ENCODE measurements at regions not wholly inside any gene's neighbourhood (a gene's known extent, or its start where the extent isn't known, plus 50 kb on each side); places are given as distances from the start of the nearest gene placed in this dataset.

GRCh38 chr20:11368499-11368898 is 549.2 kb upstream of the BTBD3 start:
- Histone ChIP-seq H2AFZ (ENCODE audit: low read length) (no peak overlapping the region), H3K4me1 (ENCODE audit: insufficient read depth, low read length) (no peaks in the 10 kb centered on the region), H3K4me2 (ENCODE audit: low read depth, low read length) (no peak overlapping the region), H4K20me1 (ENCODE audit: insufficient read depth, low read length) (no peaks in the 10 kb centered on the region), H3K4me3 (replicated peaks in 1 of 3; ENCODE audit: insufficient read depth in 1 of 3, low read depth in 2 of 3, low read length in 3 of 3) (no peak overlapping the region), H3K27ac (ENCODE audit: extremely low read length, insufficient read depth, low read length) (no peak overlapping the region), H3K36me3 (replicated peaks in 1 of 2; ENCODE audit: control insufficient read depth in 1 of 2, insufficient read depth in 2 of 2, low read length in 2 of 2) (no peaks in the 10 kb centered on the region), H3K9ac (ENCODE audit: insufficient read depth, low read depth, low read length) (no peak overlapping the region), H3K79me2 (ENCODE audit: insufficient read depth, low read length) (no peaks in the 10 kb centered on the region), H3K9me3 (ENCODE audit: low read length) (no peaks in the 10 kb centered on the region), H3K27me3 (ENCODE audit: control insufficient read depth in 1 of 2, insufficient read depth in 2 of 2, low read length in 2 of 2) (no peaks in the 10 kb centered on the region)
- in situ Hi-C loops (cut with HindIII; ENCODE audit: extremely low pct_ligation_motif_present, low pct_unique_long_range_greater_than_20kb) (no loop called here), intact Hi-C loops (cut with micrococcal nuclease; ENCODE audit: unreplicated experiment) (no loop called here)
- TF ChIP-seq CBFB (CRISPR knock-in tag; IDR thresholded peaks at IDR 0.05) (no peak), ZNF335 (CRISPR knock-in tag; IDR thresholded peaks at IDR 0.05) (no peak), ZBTB37 (CRISPR knock-in tag; IDR thresholded peaks at IDR 0.05) (no peak), ZNF563 (CRISPR knock-in tag; IDR thresholded peaks at IDR 0.05) (no peak)
- no TSS peak for BruUV-seq (replicated peaks)
- no peak for DNase-seq (ENCODE audit: low spot score)
- ChIA-PET CTCF (ENCODE audit: low intra/inter-chr PET ratio, low total read pairs) (no interaction called here), POLR2A (no interaction called here)
- 4% methylated on average over 4 of the region's 4 CpGs for WGBS (ENCODE audit: low lambda C conversion rate)
- FAIRE-seq, result no peak
- no peak for ATAC-seq

GRCh38 chr20:11368965-11369711 is 548.6 kb upstream of the BTBD3 start:
- POLR2A ChIA-PET, result no interaction called here
- ATAC-seq (no peak), FAIRE-seq (peak; percentile 44), DNase-seq (ENCODE audit: low spot score) (no peak)
- Histone ChIP-seq H3K4me2 (ENCODE audit: low read depth, low read length) (no peak overlapping the region), H3K4me3 (replicated peaks in 1 of 3; ENCODE audit: insufficient read depth in 1 of 3, low read depth in 2 of 3, low read length in 3 of 3) (no peak overlapping the region), H3K9ac (ENCODE audit: insufficient read depth, low read depth, low read length) (no peak overlapping the region), H3K9me3 (ENCODE audit: low read length) (no peaks in the 10 kb centered on the region), H3K4me1 (ENCODE audit: insufficient read depth, low read length) (no peaks in the 10 kb centered on the region), H2AFZ (ENCODE audit: low read length) (no peak overlapping the region), H3K79me2 (ENCODE audit: insufficient read depth, low read length) (no peaks in the 10 kb centered on the region), H3K27me3 (ENCODE audit: control insufficient read depth in 1 of 2, insufficient read depth in 2 of 2, low read length in 2 of 2) (no peaks in the 10 kb centered on the region), H4K20me1 (ENCODE audit: insufficient read depth, low read length) (no peaks in the 10 kb centered on the region), H3K27ac (ENCODE audit: extremely low read length, insufficient read depth, low read length) (no peak overlapping the region), H3K36me3 (replicated peaks in 1 of 2; ENCODE audit: control insufficient read depth in 1 of 2, insufficient read depth in 2 of 2, low read length in 2 of 2) (no peaks in the 10 kb centered on the region)
- 55% methylated on average over 12 of the region's 12 CpGs for WGBS (ENCODE audit: low lambda C conversion rate)
- CTCF ChIA-PET (ENCODE audit: low intra/inter-chr PET ratio, low total read pairs), result no interaction called here
- intact Hi-C loops (cut with micrococcal nuclease; ENCODE audit: unreplicated experiment) (no loop called here), in situ Hi-C loops (cut with HindIII; ENCODE audit: extremely low pct_ligation_motif_present, low pct_unique_long_range_greater_than_20kb) (no loop called here)
- BruUV-seq (replicated peaks), result no TSS peak
- TF ChIP-seq ZNF282 (IDR thresholded peaks at IDR 0.05; ENCODE audit: partially characterized antibody) (peak; percentile 19), PLRG1 (conservative IDR thresholded peaks at IDR 0.05) (peak; percentile 70; the same call in 1 of the 2 replicates), CREB1 (IDR thresholded peaks at IDR 0.05) (peak; percentile 69; the same call in 1 of the 2 replicates), CREB1 (CRISPR knock-in tag; IDR thresholded peaks at IDR 0.05) (no peak), ZNF792 (CRISPR knock-in tag; IDR thresholded peaks at IDR 0.05) (no peak), ERF (CRISPR knock-in tag; IDR thresholded peaks at IDR 0.05) (no peak), SNRNP70 (IDR thresholded peaks at IDR 0.05; ENCODE audit: low read depth, low read length) (no peak), IKZF1 (IDR thresholded peaks at IDR 0.05) (0 out of 2 replicates have a peak, but pooled peaks have one; percentile 79), ZNF367 (CRISPR knock-in tag; IDR thresholded peaks at IDR 0.05; ENCODE audit: borderline replicate concordance) (no peak), TRIM22 (IDR thresholded peaks at IDR 0.05) (no peak; the same call in none of the 2 replicates), ZNF124 (CRISPR knock-in tag; IDR thresholded peaks at IDR 0.05) (no peak), HIC2 (CRISPR knock-in tag; IDR thresholded peaks at IDR 0.05; ENCODE audit: low read depth) (no peak), TBL1XR1 (IDR thresholded peaks at IDR 0.05; ENCODE audit: borderline replicate concordance, low read length, partially characterized antibody) (no peak)
